GM13977 (cell line): ENCODE measurements at regions not wholly inside any gene's neighbourhood (a gene's known extent, or its start where the extent isn't known, plus 50 kb on each side); places are given as distances from the start of the nearest gene placed in this dataset.
"Not testable (repeated sequence)": the region's sequence is repeated elsewhere in the genome, so short reads cannot be mapped to it uniquely, and the experiment has no call there.

Experiments
- DNase-seq: peaks from one replicate; pipeline ENCODE4 v3.0.0; 2012; ENCODE audit warnings: low spot score
- CTCF ChIP-seq: IDR thresholded peaks from 2 replicates; pipeline ENCODE4 v1.5.1; 2012; ENCODE audit warnings: mild to moderate bottlenecking, control low read depth; ENCODE audit not compliant: insufficient read depth; ENCODE audit errors: extremely low read depth, missing control alignments
- in situ Hi-C: fragments of 300-500 bp; cut with MboI; formaldehyde crosslinking; loops from one replicate; pipeline ENCODE4 v1.12.0; 2022; ENCODE audit warnings: low sequenced_read_pairs, low pct_unique_long_range_greater_than_20kb, mixed read lengths, inconsistent platforms; ENCODE audit not compliant: unreplicated experiment

- no peak for TF ChIP-seq CTCF
- in situ Hi-C loops = no loop called here
- DNase-seq = no peak
Measured at GRCh38 chr9:103188781-103189350, 193.7 kb downstream of the CYLC2 start.

- in situ Hi-C loops = no loop called here
- no peak for DNase-seq
- TF ChIP-seq CTCF = no peak
Measured at GRCh38 chr9:103193992-103194391, 198.9 kb downstream of the CYLC2 start.

DNA sequence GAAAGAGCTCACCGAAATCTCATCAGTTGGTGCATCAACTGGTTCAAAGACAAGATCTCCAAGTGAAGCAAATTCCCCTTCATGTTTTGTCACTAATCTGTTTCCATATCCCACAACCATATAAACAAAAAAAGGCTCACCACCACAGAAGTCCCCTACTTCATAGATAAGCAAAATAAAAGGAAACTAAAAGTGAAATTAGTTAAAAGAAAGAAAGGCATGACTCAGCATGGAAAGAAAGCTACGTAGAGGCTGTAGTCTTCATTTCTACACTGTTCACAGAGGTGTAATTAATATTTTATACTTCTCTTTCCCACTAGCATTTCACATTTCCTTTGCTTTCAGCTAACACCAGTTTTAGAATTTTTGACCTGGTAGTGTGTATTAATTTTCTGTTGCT is 208.0 kb downstream of the CYLC2 start:
- TF ChIP-seq CTCF = no peak
- in situ Hi-C loops = no loop called here

DNA sequence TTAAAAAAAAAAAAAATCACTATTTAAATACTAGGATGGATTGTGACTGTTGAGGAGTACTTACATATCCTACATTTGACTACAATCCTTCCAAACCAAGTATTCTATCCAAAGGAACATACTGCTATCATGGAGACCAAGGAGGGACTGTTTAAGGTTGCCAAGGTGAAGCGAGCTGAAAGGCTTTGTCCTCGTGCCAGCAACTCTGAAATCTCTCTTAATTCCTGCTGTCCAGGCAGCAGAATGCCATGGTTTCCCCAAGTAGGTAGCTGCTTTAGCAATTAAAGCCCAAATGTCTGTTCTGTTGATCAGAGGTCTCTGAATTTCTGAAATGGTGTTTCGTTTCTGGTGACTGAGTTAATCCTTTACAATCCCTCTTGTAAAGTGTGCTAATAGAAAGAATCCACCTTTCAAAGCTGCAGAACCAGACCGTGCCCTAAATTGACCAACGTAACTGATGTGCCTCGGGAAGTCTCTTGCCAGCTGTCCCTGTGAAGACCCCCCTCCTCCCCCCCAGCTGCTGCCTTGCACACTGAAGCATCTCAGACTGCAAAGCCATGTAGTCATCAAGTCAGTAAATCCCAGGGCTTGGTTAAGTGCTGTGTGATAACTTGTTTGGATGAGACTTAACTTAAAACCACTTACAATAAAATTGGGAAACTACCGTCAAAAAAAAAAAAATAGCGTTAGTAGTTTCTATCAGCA is 210.9 kb downstream of the CYLC2 start:
- in situ Hi-C loops, DNase-seq: not testable (repeated sequence)

More for the DNA sequence above, 208.0 kb downstream of the CYLC2 start:
- no peak for DNase-seq

DNA sequence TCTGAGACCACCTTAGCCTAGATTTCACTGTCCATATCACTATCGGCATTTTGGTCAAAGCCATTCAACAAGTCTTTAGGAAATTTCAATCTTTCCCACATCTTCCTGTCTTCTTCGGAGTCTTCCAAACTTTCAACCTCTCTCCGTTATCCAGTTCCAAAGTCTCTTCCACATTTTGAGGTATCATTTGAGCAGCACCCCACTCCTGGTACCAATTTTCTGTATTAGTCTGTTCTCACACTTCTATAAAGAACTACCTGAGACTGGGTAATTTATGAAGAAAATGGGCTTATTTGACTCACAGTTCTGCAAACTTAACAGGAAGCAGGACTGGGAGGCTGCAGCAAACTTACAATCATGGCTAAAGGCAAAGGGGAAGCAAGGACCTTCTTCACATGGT is 215.5 kb downstream of the CYLC2 start:
- TF ChIP-seq CTCF = no peak
- DNase-seq = no peak
- in situ Hi-C loops = no loop called here

GRCh38 chr9:103215197-103215596 is 220.1 kb downstream of the CYLC2 start:
- TF ChIP-seq CTCF = no peak
- in situ Hi-C loops = no loop called here

More at GRCh38 chr9:103215197-103215596, 220.1 kb downstream of the CYLC2 start:
- no peak for DNase-seq
